WTC11 (cell line): ENCODE measurements at regions not wholly inside any gene's neighbourhood (a gene's known extent, or its start where the extent isn't known, plus 50 kb on each side); places are given as distances from the start of the nearest gene placed in this dataset.

ENCODE experiments used
- CTCF ChIP-seq: fragments of 200-600 bp; IDR thresholded peaks from 2 replicates; pipeline ENCODE4 v1.8.0; 2022; ENCODE audit warnings: antibody characterized with exemption
- E2F4 ChIP-seq: sonication (generic); formaldehyde crosslinking; IDR thresholded peaks from 2 replicates; pipeline ENCODE4 v1.8.1; 2022; ENCODE audit warnings: low read depth, mild to moderate bottlenecking, moderate library complexity, missing genetic modification reagents, borderline replicate concordance
- ETV6 ChIP-seq: sonication (generic); formaldehyde crosslinking; IDR thresholded peaks from 2 replicates; pipeline ENCODE4 v1.8.1; 2022; ENCODE audit warnings: mild to moderate bottlenecking, missing genetic modification reagents
- FOXP1 ChIP-seq: sonication (generic); formaldehyde crosslinking; IDR thresholded peaks from 2 replicates; pipeline ENCODE4 v1.8.0; 2022; ENCODE audit warnings: missing genetic modification reagents, mild to moderate bottlenecking, moderate library complexity, borderline replicate concordance
- FOXP4 ChIP-seq: sonication (generic); formaldehyde crosslinking; IDR thresholded peaks from 2 replicates; pipeline ENCODE4 v1.8.0; 2022; ENCODE audit warnings: mild to moderate bottlenecking, missing genetic modification reagents
- NFATC4 ChIP-seq: fragments of 250-450 bp; sonication (Bioruptor Pico); IDR thresholded peaks from 2 replicates; pipeline ENCODE4 v1.9.0; 2021; ENCODE audit warnings: mild to moderate bottlenecking
- NR1H2 ChIP-seq: sonication (generic); formaldehyde crosslinking; IDR thresholded peaks from 2 replicates; pipeline ENCODE4 v1.9.0; 2021; ENCODE audit warnings: mild to moderate bottlenecking, moderate library complexity, missing genetic modification reagents
- NR2C2 ChIP-seq: sonication (generic); formaldehyde crosslinking; IDR thresholded peaks from 2 replicates; pipeline ENCODE4 v1.8.0; 2022; ENCODE audit warnings: mild to moderate bottlenecking, missing genetic modification reagents
- SP1 ChIP-seq: sonication (generic); formaldehyde crosslinking; conservative IDR thresholded peaks from 2 replicates; pipeline ENCODE4 v1.8.1; 2022; ENCODE audit warnings: missing genetic modification reagents
- USF2 ChIP-seq: sonication (generic); formaldehyde crosslinking; IDR thresholded peaks from 2 replicates; pipeline ENCODE4 v1.8.1; 2023; ENCODE audit warnings: mild to moderate bottlenecking, missing genetic modification reagents, moderate library complexity
- ZNF512 ChIP-seq: sonication (generic); formaldehyde crosslinking; IDR thresholded peaks from 2 replicates; pipeline ENCODE4 v1.8.1; 2022; ENCODE audit warnings: missing genetic modification reagents, borderline replicate concordance

GRCh38 chr1:189429610-189430009 lies 1048.1 kb downstream of the BRINP3 start:
- TF ChIP-seq CTCF, result peak; percentile 68
- TF ChIP-seq NFATC4 (CRISPR knock-in tag), result no peak
- no peak for TF ChIP-seq FOXP1
- no peak for TF ChIP-seq SP1
- no peak for TF ChIP-seq ETV6 (CRISPR knock-in tag)
- no peak for TF ChIP-seq FOXP4
- no peak for TF ChIP-seq E2F4 (CRISPR knock-in tag)
- TF ChIP-seq ZNF512 (CRISPR knock-in tag), result no peak
- no peak for TF ChIP-seq USF2 (CRISPR knock-in tag)
- no peak for TF ChIP-seq NR2C2 (CRISPR knock-in tag)
- no peak for TF ChIP-seq NR1H2 (CRISPR knock-in tag)
